ENCODE measurements at regions not wholly inside any gene's neighbourhood (a gene's known extent, or its start where the extent isn't known, plus 50 kb on each side); places are given as distances from the start of the nearest gene placed in this dataset.

DNA sequence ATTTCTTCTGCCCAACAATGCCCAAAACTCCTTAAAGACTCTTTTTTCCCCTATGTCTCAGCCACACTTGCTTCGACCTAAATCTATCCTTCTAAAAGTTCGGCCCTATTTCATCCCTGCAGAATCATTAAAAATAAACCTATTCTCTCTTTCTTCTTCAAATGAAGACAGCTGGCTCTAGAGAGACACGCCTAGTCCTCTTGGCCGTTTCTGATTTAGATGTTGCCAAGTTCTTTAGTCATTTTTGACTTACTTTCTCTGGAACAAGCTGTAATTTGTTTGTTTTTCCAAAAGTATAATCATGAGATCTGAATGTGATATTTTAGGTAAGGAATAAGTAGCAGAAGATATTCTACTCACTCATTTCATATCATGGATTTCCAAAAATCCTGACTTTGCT is 211.6 kb downstream of the CENPC start:
- Mint-ChIP-seq H3K4me1 (ENCODE audit: low read depth, unreplicated experiment) (no peaks in the 10 kb centered on the region), H3K27ac (ENCODE audit: unreplicated experiment) (no peak overlapping the region), H3K36me3 (ENCODE audit: unreplicated experiment) (peaks cover 6% of the 10 kb centered on the region), H3K4me3 (ENCODE audit: unreplicated experiment) (no peak overlapping the region), H3K27me3 (ENCODE audit: unreplicated experiment) (no peaks in the 10 kb centered on the region), H3K9me3 (ENCODE audit: unreplicated experiment) (peaks cover 3% of the 10 kb centered on the region)
- no peak for DNase-seq
- TF ChIP-seq, protein P1, sequence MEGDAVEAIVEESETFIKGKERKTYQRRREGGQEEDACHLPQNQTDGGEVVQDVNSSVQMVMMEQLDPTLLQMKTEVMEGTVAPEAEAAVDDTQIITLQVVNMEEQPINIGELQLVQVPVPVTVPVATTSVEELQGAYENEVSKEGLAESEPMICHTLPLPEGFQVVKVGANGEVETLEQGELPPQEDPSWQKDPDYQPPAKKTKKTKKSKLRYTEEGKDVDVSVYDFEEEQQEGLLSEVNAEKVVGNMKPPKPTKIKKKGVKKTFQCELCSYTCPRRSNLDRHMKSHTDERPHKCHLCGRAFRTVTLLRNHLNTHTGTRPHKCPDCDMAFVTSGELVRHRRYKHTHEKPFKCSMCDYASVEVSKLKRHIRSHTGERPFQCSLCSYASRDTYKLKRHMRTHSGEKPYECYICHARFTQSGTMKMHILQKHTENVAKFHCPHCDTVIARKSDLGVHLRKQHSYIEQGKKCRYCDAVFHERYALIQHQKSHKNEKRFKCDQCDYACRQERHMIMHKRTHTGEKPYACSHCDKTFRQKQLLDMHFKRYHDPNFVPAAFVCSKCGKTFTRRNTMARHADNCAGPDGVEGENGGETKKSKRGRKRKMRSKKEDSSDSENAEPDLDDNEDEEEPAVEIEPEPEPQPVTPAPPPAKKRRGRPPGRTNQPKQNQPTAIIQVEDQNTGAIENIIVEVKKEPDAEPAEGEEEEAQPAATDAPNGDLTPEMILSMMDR (IDR thresholded peaks at IDR 0.05; ENCODE audit: partially characterized antibody, unreplicated experiment) = no peak

DNA sequence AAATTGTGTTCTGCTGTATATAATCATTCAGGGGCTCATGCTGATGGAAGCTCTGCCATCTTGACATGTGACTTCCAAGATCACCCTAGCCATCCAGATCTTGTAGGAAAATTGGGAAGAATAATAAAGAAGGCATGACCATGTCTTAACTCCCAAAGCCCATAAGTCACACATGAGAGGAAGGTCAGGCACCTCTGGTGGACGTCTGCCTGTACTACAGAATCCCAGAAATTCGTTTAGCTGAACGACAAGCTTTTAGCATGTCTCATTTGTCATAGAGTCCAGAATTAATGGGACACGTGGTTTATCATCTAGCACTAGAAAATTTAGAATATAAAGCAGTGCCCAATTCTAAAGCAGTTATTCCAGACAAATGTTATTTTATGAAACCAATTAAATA is 212.7 kb downstream of the CENPC start:
- Mint-ChIP-seq H3K27ac (ENCODE audit: unreplicated experiment) (no peak overlapping the region), H3K36me3 (ENCODE audit: unreplicated experiment) (peaks cover 6% of the 10 kb centered on the region), H3K4me3 (ENCODE audit: unreplicated experiment) (no peak overlapping the region), H3K4me1 (ENCODE audit: low read depth, unreplicated experiment) (no peaks in the 10 kb centered on the region), H3K9me3 (ENCODE audit: unreplicated experiment) (peaks cover 3% of the 10 kb centered on the region), H3K27me3 (ENCODE audit: unreplicated experiment) (no peaks in the 10 kb centered on the region)
- TF ChIP-seq, protein P1 (IDR thresholded peaks at IDR 0.05; ENCODE audit: partially characterized antibody, unreplicated experiment) = peak; percentile 72
- peak; percentile 33 for DNase-seq

DNA sequence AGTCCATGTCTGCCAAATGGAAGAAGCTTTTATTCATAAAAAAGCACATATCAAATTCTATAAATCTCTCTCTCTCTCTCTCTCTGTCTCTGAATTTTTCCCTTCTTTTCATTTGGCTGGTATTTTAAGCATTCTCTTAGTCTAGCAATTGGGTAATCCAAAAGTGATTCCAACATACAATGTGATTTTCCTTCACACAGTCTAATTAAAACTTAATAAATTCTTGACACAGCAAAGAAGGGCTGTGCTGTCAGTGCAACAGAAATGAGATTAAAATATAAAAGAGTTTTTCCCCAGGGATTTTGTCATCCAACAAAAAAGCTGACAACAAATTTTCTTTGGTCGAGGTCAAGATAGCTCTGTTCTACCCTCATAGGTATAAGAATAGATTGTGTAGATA is 216.9 kb downstream of the CENPC start:
- Mint-ChIP-seq H3K27ac (ENCODE audit: unreplicated experiment) (no peak overlapping the region), H3K4me3 (ENCODE audit: unreplicated experiment) (no peak overlapping the region), H3K36me3 (ENCODE audit: unreplicated experiment) (peaks cover 11% of the 10 kb centered on the region), H3K4me1 (ENCODE audit: low read depth, unreplicated experiment) (peaks cover 5% of the 10 kb centered on the region), H3K27me3 (ENCODE audit: unreplicated experiment) (no peaks in the 10 kb centered on the region), H3K9me3 (ENCODE audit: unreplicated experiment) (peaks cover 5% of the 10 kb centered on the region)
- TF ChIP-seq, protein P1 (IDR thresholded peaks at IDR 0.05; ENCODE audit: partially characterized antibody, unreplicated experiment) = no peak
- DNase-seq = no peak

DNA sequence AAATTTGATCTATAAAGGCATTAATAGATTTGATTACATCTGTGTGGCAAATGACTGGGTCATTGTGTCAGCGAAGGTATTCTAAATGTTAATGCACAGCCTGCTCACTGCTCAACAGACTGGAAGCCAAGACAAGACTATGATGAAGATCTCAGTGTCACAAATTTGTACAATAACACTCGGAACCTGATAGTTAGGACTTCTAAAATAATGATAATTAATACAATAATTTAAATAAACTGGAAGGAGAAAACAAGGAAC is 217.4 kb downstream of the CENPC start:
- Mint-ChIP-seq H3K36me3 (ENCODE audit: unreplicated experiment) (peaks cover 11% of the 10 kb centered on the region), H3K27me3 (ENCODE audit: unreplicated experiment) (no peaks in the 10 kb centered on the region), H3K4me1 (ENCODE audit: low read depth, unreplicated experiment) (peaks cover 5% of the 10 kb centered on the region), H3K4me3 (ENCODE audit: unreplicated experiment) (no peak overlapping the region), H3K27ac (ENCODE audit: unreplicated experiment) (no peak overlapping the region), H3K9me3 (ENCODE audit: unreplicated experiment) (peaks cover 5% of the 10 kb centered on the region)
- TF ChIP-seq, protein P1 (IDR thresholded peaks at IDR 0.05; ENCODE audit: partially characterized antibody, unreplicated experiment) = no peak
- no peak for DNase-seq

DNA sequence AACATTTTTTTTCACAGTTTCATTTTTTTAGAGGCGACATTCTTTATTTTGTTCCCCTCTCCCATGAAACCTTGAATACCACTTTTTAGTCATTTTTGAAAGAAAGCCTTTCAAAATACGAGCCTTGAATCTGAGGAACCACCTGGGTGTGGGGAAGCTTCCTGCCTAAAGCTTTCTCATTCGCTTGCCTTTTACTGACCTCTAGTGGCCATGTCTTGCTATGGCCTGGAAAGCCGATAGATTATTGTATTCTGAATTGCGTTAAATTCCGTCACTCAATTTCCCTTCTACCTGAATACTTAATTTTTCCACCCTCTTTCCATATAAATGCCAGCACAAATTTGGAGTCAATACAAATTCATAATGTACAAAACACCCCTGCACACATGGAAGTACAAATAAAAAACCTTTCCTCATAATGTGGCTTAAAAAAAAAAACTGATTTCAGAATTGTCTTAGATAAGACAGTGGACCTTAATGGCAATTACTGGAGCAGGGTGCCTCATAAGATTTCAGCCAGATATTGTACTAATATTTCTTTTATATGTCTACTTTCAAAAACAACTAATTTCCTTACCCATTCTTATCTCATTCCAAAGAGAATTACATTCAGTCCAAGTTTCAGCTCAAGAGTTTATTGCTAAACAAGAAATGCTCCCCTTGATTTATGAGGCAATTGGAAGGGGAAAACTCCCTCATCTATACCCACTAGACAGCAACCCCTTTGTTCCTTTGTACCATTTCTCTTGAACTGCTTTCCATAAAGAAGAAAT is 217.9 kb downstream of the CENPC start:
- H3K4me1 Mint-ChIP-seq (ENCODE audit: low read depth, unreplicated experiment) = peaks cover 5% of the 10 kb centered on the region
- no peak overlapping the region for H3K4me3 Mint-ChIP-seq (ENCODE audit: unreplicated experiment)
- no peaks in the 10 kb centered on the region for H3K27me3 Mint-ChIP-seq (ENCODE audit: unreplicated experiment)
- peaks cover 16% of the 10 kb centered on the region for H3K36me3 Mint-ChIP-seq (ENCODE audit: unreplicated experiment)
- DNase-seq = peak; percentile 71
- no peak overlapping the region for H3K27ac Mint-ChIP-seq (ENCODE audit: unreplicated experiment)
- peaks cover 5% of the 10 kb centered on the region for H3K9me3 Mint-ChIP-seq (ENCODE audit: unreplicated experiment)
- TF ChIP-seq, protein P1 (IDR thresholded peaks at IDR 0.05; ENCODE audit: partially characterized antibody, unreplicated experiment) = peak; percentile 86
